GM21737 (cell line): ENCODE measurements at regions not wholly inside any gene's neighbourhood (a gene's known extent, or its start where the extent isn't known, plus 50 kb on each side); places are given as distances from the start of the nearest gene placed in this dataset.

Source experiments
- ATAC-seq: cut with Tn5 transposase; IDR thresholded peaks from one replicate; pipeline ENCODE4 v1.9.1; 2021; ENCODE audit warnings: mild to moderate bottlenecking, moderate library complexity; ENCODE audit not compliant: unreplicated experiment

- ATAC-seq = no peak
These were observed 540.8 kb upstream of the SPHKAP start for GRCh38 chr2:228722311-228722710.

DNA sequence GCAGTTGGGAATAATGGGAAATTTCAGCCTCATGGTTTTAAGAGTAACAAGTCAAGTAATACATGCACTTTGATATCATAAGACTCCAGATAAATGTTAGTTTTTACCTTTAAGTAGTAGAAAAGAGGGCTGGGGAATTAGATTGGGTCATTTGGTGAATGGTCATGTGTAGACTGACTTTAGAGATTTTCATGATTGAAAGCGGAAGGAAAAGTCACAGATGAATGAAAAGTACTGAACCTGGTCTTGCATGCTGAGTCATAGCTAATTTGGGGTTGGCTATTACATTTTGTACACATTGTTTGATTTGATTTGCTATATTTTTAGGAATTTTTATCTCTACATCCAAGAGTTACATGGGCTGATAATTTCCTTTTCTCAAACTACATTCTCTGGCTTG is 539.4 kb upstream of the SPHKAP start:
- ATAC-seq = no peak

GRCh38 chr2:228709788-228710371 is 528.4 kb upstream of the SPHKAP start:
- ATAC-seq = no peak

DNA sequence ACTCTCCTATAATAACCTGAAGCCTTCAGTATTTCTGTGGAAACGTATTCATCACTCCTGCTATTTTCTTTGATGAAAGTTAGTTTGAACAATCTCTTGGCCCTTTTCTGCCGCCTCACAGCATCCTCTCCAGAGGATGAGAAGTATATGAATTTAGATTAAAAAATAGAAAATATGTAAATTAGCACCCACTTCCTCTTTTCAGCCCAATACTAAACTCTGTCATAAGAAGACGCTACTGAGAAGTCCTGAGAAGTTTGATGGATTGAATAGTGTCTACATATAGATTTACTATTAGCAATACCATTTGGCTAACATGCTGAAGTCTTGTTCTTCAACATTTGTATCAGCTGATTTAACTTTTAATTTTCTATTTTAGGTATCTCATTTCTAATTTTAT is 526.4 kb upstream of the SPHKAP start:
- ATAC-seq = no peak

GRCh38 chr2:228705318-228705717 is 523.8 kb upstream of the SPHKAP start:
- ATAC-seq = no peak

DNA sequence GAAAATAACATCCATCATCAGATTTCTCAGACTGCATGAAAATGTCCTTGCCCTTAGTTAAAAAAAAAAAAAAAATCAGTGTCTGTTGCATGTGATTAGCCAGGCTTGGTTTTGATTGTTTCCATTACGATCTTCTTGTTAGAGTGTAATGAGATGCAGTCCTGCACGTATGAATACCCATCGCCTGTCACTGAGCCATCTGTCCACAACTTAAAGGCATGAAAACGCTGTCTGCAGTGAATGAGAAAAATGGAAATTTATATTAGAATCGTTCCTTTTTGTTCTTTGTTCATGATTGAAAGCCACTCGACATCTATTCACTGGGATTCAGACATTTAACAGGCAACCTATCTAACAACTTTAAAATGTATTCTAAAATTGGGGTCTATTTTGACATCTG is 521.7 kb upstream of the SPHKAP start:
- ATAC-seq = no peak

DNA sequence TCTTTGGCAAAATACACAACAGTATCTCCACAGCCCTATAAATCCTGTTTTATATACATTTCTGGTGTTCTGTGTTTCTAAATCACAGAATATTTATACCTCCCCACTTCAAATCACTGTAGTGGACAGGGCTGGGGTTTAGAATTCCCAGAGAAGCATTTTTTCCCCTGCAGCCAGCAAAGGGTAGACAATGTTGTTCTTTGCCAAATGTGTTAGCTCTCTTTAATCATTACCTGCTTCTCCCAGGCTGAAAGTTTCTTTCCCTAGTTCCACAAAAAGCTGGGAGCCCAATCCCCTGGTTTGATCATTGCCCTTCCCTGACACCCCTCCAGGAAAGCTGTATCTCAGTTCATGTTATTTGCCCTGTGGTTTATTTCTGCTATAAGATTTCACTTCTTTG is 520.0 kb upstream of the SPHKAP start:
- no peak for ATAC-seq

- no peak for ATAC-seq
These were observed 519.2 kb upstream of the SPHKAP start for GRCh38 chr2:228700638-228701037.

DNA sequence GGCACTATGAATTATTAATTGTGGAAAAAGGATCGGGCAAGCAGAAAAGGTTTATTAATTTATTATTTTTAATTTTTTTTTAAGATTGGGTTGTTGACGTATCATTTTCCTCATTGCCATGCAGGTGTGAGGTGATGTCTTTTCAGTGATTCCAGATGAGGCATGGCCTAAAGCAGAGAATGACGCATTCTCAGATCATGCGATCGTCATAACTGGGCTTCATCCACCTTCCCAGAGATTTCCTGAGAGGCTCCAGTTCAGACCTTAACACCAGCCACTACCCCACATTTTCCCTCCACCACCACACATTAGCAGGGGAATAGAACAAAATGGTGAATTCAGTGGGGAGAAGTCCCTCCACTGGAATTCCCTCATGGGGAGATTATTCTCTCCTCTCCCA is 518.4 kb upstream of the SPHKAP start:
- ATAC-seq = no peak

DNA sequence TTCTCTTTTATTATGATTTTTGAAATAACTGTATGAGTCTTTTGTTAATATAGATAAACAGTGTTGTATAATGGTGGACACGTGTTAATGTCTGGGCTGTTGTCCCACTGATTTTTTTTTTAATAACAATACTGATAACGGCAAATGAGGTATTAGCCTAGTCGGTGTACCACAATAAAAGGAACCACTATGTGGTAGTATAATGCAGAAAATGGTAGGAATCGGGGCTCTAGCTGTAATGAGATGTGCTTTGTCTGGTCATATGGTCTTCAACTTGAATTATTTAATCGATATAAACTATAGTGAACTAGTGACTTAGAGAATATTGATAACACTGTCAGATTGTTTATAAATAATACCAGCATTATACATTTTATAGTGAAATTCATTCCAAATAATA is 517.9 kb upstream of the SPHKAP start:
- ATAC-seq = no peak

- no peak for ATAC-seq
These were observed 517.5 kb upstream of the SPHKAP start for GRCh38 chr2:228698963-228699362.

GRCh38 chr2:228697456-228697855 is 516.0 kb upstream of the SPHKAP start:
- no peak for ATAC-seq

GRCh38 chr2:228690681-228691080 is 509.2 kb upstream of the SPHKAP start:
- no peak for ATAC-seq

- no peak for ATAC-seq
These were observed 507.6 kb upstream of the SPHKAP start for GRCh38 chr2:228689053-228689452.

- no peak for ATAC-seq
These were observed 506.6 kb upstream of the SPHKAP start for GRCh38 chr2:228688007-228688645.

GRCh38 chr2:228681979-228682378 is 500.5 kb upstream of the SPHKAP start:
- ATAC-seq = no peak

DNA sequence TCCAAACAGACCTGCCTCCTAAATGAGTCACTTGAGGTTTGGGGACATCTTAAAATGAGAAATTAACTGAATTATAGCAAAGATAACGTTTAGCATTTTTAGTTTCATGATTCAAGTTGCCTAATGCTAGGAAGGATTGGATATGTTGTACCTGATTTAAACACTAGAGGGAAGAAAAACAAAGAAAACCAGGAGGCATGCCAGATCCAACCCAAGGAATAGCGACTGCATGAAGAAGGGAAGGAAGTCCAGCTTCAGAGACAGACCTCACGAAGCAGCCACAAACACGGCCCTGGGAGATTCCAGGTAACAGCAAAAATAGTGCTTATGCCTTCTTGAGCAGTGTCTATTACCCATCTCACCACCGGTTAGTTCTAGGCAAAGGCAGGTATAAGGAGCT is 499.9 kb upstream of the SPHKAP start:
- no peak for ATAC-seq

DNA sequence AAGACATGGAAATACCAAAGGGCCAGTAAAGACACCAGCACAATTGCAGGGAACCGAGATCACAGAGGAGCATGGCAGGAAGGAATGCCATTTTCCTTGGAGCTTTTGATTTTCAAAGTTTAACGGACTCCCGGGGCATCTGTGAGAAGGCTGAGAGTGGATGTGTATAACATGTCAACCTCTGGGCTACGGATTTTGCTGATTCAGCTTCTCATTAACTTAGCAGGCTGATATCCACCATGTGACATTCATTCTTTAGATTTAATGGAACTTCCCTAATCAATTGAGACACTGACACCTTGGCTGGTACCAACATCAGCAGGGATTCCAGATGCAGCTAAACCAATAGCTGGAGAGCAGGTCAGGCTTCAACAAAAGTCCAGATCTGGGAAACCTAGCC is 496.6 kb upstream of the SPHKAP start:
- ATAC-seq = no peak

- ATAC-seq = no peak
These were observed 494.2 kb upstream of the SPHKAP start for GRCh38 chr2:228675646-228676045.

DNA sequence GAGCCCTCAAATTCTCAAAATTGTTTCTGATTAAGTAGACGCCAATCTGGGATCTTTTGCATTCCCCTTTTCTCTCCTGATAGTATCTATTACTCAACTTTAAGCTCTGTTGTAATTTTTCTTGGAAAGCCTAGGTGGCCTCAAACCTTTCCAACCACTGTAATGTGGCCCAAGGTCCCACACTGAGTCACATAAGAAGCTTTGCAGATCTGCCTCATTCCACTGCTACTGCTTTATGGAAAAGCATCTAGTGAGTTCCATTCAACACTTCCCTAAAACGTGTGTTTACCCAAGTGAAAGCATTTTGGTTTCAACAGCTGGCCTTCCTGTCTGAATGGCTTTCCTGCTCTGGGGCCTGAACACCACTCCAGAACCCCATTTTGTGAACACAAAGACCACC is 493.6 kb upstream of the SPHKAP start:
- no peak for ATAC-seq

DNA sequence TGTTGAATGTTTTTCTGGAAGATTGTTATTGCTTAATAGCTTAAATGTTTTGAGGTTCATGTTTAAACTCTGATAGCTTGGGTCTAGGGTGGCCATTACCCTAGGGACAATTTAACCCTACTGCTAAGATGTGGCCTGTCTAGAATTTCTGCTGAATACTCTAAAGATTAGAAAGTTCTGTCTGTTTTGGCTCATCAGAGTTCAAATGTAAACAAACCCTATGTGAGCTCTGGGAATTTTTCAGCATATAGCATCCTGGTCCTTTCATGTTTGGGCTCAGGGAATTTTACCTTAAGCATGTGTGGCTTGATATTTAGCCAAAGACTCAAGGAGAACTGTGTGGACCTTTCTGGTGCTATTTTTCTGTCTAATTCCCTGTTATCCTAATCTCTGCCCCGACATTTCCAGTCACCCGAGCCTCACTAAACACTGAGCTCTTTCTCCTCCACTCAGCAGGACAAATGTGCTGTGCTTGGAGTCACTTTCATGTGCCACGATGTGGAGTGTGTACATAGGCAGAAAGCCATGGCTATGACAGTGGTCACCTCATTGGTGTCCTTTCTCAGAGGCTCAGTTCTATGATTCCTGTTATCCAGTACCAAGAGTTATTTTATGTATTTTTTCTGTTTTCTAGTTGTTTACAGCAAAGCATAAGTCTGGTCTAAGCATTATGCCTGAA is 492.5 kb upstream of the SPHKAP start:
- ATAC-seq = no peak

- no peak for ATAC-seq
These were observed 488.2 kb upstream of the SPHKAP start for GRCh38 chr2:228669690-228670089.

DNA sequence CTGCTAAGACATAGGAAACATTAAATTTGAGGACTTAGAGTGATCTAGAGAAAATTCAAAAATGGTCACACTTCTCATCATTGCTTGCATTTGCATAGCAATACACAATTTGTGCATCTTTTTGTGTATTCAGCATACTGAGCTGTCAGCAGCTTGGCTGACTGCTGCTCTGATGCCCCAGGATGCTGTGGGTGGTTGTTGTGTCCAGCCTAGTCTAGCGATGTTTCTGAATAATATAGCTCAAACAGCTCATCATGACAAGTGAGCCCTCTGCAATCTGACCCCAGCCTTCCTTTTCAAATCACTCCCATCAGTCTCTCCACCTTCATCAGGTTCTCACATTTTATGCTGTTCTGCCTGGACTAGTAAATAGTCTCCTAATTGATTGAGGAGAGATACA is 483.7 kb upstream of the SPHKAP start:
- no peak for ATAC-seq
